CD4-positive, alpha-beta T cell treated with Interleukin-6 at 100 ng/mL for 8 hours (primary cell): ENCODE measurements at regions not wholly inside any gene's neighbourhood (a gene's known extent, or its start where the extent isn't known, plus 50 kb on each side); places are given as distances from the start of the nearest gene placed in this dataset.
"Not testable (repeated sequence)": the region's sequence is repeated elsewhere in the genome, so short reads cannot be mapped to it uniquely, and the experiment has no call there.

Source experiments
- DNase-seq: peaks from one replicate; pipeline ENCODE4 v3.0.0-alpha.2; 2020; ENCODE audit warnings: mixed read lengths, low spot score

GRCh38 chr3:194067327-194067726 is 68.6 kb upstream of the HES1 start:
- not testable (repeated sequence) for DNase-seq

- no peak for DNase-seq
Measured at GRCh38 chr3:194067949-194068362, 68.0 kb upstream of the HES1 start.

- no peak for DNase-seq
Measured at GRCh38 chr3:194069421-194070219, 66.3 kb upstream of the HES1 start.

GRCh38 chr3:194070220-194070633 is 65.7 kb upstream of the HES1 start:
- no peak for DNase-seq

GRCh38 chr3:194070634-194071409 is 65.1 kb upstream of the HES1 start:
- peak; percentile 32 for DNase-seq

GRCh38 chr3:194072097-194072428 is 63.9 kb upstream of the HES1 start:
- no peak for DNase-seq

GRCh38 chr3:194072691-194073279 is 63.2 kb upstream of the HES1 start:
- DNase-seq: no peak

- no peak for DNase-seq
Measured at GRCh38 chr3:194073926-194074325, 62.0 kb upstream of the HES1 start.

GRCh38 chr3:194075088-194075615 is 60.8 kb upstream of the HES1 start:
- DNase-seq: no peak

GRCh38 chr3:194075802-194076460 is 60.0 kb upstream of the HES1 start:
- no peak for DNase-seq

- DNase-seq: no peak
Measured at GRCh38 chr3:194076475-194076874, 59.5 kb upstream of the HES1 start.

- no peak for DNase-seq
Measured at GRCh38 chr3:194077602-194078001, 58.3 kb upstream of the HES1 start.

- no peak for DNase-seq
Measured at GRCh38 chr3:194078045-194078821, 57.7 kb upstream of the HES1 start.

GRCh38 chr3:194079702-194080172 is 56.2 kb upstream of the HES1 start:
- no peak for DNase-seq

- DNase-seq: no peak
Measured at GRCh38 chr3:194080436-194080835, 55.5 kb upstream of the HES1 start.

GRCh38 chr3:194080913-194081800 is 54.8 kb upstream of the HES1 start:
- DNase-seq: no peak

- DNase-seq: no peak
Measured at GRCh38 chr3:194081826-194082225, 54.1 kb upstream of the HES1 start.

- DNase-seq: no peak
Measured at GRCh38 chr3:194082743-194083636, 53.0 kb upstream of the HES1 start.

- no peak for DNase-seq
Measured at GRCh38 chr3:194083637-194084224, 52.2 kb upstream of the HES1 start.
